Kidney glomerular epithelial cell (primary cell): ENCODE measurements at regions not wholly inside any gene's neighbourhood (a gene's known extent, or its start where the extent isn't known, plus 50 kb on each side); places are given as distances from the start of the nearest gene placed in this dataset.
"Not testable (repeated sequence)": the region's sequence is repeated elsewhere in the genome, so short reads cannot be mapped to it uniquely, and the experiment has no call there.

Experiments
- DNase-seq: peaks from one replicate; lab custom pipeline; 2025; lab: John Stamatoyannopoulos, UW

DNA sequence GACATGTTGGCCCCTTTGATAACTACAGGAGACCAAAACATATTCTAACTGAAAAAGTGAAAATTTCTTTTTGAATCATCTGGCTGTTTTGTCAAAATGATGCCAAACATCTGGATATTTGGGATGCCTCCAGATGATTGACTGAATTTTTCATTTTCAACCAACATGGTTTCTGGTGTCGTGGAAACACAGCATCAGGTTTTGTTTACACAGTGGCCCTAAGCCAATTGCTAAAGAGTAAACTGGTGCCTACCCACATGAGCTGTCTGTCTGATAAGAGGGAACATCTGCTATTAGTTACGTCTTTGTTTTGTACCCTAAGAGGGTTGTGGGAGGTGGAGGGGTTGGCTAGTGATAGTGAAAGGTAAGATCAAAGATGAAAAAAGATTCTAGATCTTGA, 204.8 kb downstream of the KCNK2 start:
- DNase-seq = no peak

DNA sequence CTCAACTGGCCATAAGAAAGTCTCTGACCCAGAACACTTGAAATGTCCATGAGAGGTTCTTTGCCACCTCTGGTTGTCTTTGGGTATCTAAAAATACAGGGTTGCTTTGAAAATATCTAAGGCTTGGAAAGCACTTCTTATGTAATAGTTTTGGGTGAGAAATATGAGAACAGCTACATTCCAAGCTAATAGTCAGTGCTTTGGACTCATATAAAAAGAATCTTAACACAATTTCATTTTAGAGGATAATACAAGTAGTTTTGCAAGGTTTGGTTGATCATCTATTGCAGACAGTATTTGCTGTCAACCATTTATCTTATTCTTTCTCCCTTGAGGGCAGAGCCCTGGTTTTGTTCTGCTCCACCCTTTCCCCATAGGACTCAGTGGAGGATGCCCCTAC, 207.5 kb downstream of the KCNK2 start:
- no peak for DNase-seq

- DNase-seq = no peak
Observed at GRCh38 chr1:215292932-215293331, 210.4 kb downstream of the KCNK2 start.

- DNase-seq = no peak
Observed at GRCh38 chr1:215306426-215306825, 223.9 kb downstream of the KCNK2 start.

DNA sequence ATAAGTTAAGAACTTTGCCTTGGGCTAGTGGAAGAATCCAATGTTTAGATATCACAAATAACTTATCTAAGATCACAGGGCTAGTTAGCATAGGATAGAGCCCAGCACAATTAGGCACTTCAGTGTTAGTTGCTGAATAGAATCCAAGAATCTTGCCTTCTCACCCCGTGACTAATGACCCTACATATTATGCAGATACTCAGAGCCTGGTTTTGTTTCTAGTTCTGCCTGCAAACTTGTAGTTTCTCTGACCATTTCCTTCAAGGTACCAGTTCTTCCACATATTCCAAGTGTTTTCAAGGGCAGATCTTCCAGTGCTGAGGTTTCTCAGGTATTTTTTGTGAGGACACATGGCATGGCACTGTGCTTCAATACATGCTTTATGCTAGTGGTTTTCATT, 239.3 kb downstream of the KCNK2 start:
- DNase-seq = no peak

- DNase-seq = not testable (repeated sequence)
Observed at GRCh38 chr1:215323992-215324391, 241.5 kb downstream of the KCNK2 start.

- no peak for DNase-seq
Observed at GRCh38 chr1:215330426-215330825, 236.7 kb upstream of the KCTD3 start.

DNA sequence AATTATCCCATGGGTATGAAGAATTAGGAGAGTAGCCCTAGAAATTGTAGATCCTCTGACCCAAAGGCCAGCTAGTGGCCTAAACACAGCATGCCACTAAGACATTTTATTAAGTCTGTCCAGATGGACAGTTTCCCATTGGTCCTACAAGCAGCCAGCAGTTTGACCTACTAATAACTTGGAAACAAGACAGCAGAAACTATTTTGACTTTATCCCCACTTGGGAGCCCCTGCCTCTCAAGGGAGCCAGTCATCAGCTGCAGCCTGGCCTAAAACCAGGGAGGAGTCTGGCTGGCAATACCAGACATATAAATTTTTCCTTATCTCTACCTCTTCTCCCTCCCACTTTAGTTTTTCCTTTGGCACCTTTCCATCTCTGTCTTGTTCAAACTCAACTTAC, 222.6 kb upstream of the KCTD3 start:
- no peak for DNase-seq

- DNase-seq = no peak
Observed at GRCh38 chr1:215345208-215345607, 221.9 kb upstream of the KCTD3 start.

DNA sequence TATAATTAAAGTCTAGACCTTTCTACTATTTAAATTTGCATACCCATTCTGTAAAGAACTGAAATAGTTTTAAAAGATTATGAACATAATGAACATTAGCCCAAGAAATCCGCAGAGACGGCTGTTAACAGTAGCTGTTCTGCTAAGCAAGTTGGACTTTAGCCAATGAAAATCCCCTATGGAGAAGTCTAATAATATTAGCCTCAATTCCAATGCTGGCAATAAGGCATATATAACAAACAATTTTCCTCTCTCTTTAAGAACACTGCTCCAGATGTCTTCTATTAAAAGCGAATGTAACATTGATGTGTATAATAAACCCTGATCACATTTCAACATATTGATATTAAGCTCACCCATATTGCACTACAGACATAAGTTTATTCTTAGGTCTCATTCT, 221.3 kb upstream of the KCTD3 start:
- DNase-seq = no peak

GRCh38 chr1:215357901-215358300, 209.2 kb upstream of the KCTD3 start:
- no peak for DNase-seq

DNA sequence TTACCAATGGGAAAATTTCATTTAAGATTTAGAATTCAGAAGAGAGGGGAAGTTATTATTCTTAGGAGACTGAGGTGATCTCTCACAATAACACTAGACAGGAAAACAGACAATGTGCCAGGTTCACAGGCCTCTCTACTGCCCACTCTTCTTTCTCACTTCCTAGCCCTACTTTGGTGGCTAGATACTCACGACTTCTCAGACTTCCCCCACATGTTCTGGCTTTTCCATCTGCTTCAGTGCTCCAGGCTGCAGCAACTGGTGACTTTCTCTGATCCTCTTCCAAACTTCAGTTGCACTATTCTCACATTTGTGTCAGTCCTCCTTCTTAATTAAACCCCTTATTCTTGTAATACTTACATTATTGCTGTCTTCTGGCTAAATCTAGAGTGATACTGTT, 208.7 kb upstream of the KCTD3 start:
- DNase-seq = no peak

DNA sequence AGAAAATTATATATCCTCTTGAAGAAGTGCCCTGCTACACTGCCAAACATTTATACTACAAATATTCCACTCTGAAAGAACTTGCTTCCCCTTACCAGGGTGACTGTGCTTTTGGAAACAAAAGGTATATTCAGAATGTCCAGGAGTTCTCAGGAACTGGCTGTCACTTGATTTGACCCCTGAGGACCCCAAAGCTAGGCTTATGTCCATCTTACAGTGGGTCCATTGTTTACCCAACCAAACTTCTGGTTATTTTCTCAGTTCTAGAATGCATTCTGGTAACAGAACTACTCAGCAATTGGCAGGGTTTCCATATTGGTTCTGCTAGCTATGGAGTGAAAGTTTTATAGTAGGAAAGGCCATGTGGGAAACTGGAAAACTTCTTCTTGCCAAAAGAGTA, 207.1 kb upstream of the KCTD3 start:
- DNase-seq = no peak

DNA sequence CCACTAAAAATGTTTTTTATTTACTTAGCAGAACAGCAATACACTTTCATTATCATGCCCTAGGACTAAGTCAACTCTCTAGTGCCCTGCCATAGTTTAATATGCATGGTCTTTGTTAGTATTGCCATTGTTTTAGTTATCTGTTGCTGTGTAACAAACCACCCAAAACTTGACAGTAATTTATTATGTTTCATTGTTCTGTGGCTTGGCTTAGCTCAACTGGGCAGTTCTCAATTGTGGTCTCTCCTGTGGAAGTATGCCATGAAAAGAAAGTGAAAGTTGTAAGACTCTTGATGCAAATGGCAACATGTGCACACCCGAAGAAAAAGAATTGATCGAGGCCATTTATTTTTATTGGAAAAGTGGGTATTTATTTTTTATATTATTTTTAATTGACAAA, 206.3 kb upstream of the KCTD3 start:
- DNase-seq = no peak

GRCh38 chr1:215375381-215375780, 191.7 kb upstream of the KCTD3 start:
- DNase-seq = no peak

DNA sequence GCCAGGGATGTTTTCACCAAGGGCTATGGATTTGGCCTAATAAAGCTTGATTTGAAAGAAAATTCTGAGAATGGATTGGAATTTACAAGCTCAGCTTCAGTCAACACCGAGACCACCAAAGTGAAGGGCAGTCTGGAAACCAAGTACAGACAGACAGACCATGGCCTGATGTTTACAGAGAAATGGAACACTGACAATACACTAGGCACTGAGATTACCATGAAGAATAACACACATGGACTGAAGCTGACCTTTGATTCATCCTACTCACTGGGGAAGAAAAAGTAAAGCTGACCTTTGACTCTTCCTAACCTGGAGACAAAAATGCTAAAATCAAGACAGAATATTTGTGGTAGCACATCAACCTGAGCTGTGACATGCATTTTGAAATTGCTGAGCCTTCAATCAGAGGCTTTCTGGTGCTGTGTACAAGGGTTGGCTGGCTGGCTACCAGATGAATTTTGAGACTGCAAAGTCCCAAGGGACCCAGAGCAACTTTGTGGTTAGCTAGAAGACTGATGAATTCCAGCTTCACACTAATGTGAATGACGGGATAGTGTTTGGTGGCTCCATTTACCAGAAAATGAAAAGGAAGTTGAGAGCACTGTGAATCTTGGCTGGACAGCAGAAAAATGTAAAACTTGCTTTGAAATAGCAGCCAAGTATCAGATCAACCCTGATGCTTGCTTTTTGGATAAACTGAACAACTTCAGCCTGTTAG, 190.4 kb upstream of the KCTD3 start:
- no peak for DNase-seq

DNA sequence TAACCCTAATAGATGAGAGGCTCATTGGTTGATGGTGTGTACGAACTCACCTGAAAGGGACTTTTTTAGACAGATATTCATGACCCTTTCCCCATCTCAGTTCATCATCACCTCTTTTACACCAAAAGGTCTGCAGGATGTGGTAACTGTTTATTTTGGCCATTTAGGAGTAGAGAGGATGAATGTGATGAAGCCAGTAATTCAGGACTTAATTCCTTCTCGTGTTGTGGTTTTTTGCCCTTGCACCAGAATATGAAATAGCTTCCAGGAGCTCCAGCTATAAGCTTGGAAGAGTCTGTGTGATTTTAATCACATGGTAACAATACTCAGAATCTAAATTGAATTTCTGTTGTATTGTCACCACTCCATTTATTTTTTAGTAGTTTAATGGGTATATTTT, 189.4 kb upstream of the KCTD3 start:
- no peak for DNase-seq

GRCh38 chr1:215380566-215380965, 186.5 kb upstream of the KCTD3 start:
- DNase-seq = no peak

- DNase-seq = no peak
Observed at GRCh38 chr1:215393476-215393875, 173.6 kb upstream of the KCTD3 start.

DNA sequence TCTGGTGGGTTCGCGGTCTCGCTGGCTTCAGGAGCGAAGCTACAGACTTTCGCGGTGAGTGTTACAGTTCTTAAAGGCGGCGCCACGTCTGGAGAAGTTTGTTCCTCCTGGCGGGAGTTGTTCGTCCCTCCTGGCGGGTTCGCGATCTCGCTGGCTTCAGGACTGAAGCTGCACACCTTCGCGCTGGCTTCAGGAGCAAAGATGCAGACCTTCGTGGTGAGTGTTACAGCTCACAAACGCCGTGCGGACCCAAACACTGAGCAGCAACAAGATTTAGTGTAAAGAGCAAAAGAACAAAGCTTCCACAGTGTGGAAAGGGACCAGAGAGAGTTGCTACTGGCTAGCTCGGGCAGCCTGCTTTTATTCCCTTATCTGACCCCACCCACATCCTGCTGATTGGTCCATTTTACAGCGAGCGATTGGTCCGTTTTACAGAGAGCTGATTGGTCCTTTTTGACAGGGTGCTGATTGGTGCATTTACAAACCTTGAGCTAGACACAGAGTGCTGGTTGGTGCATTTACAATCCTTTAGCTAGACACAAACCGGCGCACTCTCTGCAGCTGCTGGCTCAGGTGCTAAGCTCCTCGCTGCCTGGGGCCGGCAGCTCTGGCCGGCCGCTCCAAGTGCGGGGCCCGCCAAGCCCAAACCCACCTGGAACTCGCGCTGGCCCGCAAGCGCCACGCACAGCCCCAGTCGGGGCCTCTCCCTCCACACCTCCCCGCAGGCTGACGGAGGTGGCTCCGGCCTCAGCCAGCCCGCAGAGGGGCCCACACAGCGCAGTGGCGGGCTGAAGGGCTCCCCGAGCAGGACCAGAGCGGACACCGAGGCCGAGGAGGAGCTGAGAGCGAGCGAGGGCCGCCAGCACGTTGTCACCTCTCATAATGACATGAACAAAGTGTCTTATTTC, 172.8 kb upstream of the KCTD3 start:
- no peak for DNase-seq

DNA sequence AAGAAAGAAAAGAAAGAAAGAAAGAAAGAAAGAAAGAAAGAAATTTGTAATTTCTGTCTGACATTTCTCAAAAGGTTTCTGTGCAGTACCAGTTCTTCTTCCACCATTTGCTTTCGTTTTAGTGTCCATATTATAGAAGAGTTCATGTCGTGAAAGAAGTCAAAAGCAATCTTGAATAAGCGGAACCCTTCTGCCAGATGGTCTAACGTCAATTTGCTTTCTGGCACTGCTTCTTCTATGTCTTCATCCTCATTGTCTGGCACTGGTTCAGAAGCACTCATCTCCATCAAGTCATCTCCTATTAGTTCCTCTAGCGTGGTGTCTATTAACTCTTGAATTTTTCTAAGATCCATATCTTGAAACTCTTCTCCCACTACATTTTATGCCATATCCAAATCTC, 170.0 kb upstream of the KCTD3 start:
- no peak for DNase-seq

GRCh38 chr1:215397843-215398242, 169.3 kb upstream of the KCTD3 start:
- DNase-seq = no peak

DNA sequence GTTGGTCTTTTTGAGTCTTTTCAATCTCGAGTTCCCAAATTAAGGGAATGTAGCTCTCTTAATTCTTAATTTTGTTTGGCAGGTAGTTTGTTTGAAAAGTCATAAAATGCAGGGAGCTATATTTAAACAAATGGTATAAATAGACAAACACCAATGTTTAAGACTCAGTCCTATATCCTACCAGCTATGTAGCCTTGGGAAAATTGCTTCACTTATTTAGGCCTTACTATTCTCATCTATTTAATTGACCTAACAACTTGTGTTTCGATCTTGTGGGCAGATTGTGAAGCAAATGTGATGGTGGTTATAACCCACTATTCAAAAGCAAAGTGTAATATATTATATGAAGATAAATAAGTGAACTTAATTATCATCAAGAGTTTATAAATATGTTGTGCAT, 167.3 kb upstream of the KCTD3 start:
- no peak for DNase-seq

- DNase-seq = no peak
Observed at GRCh38 chr1:215400741-215401140, 166.4 kb upstream of the KCTD3 start.
